H1 (cell line): ENCODE measurements at regions not wholly inside any gene's neighbourhood (a gene's known extent, or its start where the extent isn't known, plus 50 kb on each side); places are given as distances from the start of the nearest gene placed in this dataset.
A peak's percentile ranks its signal among the peaks of the same experiment; 100 is the strongest.

ENCODE experiments used
- BACH1 ChIP-seq: IDR thresholded peaks from 2 replicates; pipeline ENCODE4 v1.6.1; 2012; ENCODE audit warnings: low read length, improper control_type of control experiment
- BRCA1 ChIP-seq: IDR thresholded peaks from 2 replicates; pipeline ENCODE4 v1.6.1; 2012; ENCODE audit warnings: low read depth, low read length, improper control_type of control experiment
- CBX5 ChIP-seq: fragments of 300-800, 300-1000 bp; sonication (generic); IDR thresholded peaks from 2 replicates; pipeline ENCODE4 v1.7.1; 2016; ENCODE audit warnings: antibody characterized with exemption, low read length, low read depth
- EZH2 ChIP-seq: fragments of 200-600 bp; sonication (generic); IDR thresholded peaks from 2 replicates; pipeline ENCODE4 v1.7.1; 2012; ENCODE audit warnings: low read depth, mild to moderate bottlenecking, moderate library complexity, low read length, inconsistent platforms; ENCODE audit not compliant: severe bottlenecking
- POLR2A ChIP-seq, 2 experiments: IDR thresholded peaks; 1 replicate in 1 of 2; 2 replicates in 1 of 2; pipeline ENCODE4 v1.6.1; 2011; ENCODE audit warnings: low read depth in 2 of 2, low read length in 2 of 2, mild to moderate bottlenecking in 2 of 2; ENCODE audit errors: control extremely low read depth in 1 of 2
- POLR2AphosphoS5 ChIP-seq: IDR thresholded peaks from 2 replicates; pipeline ENCODE4 v1.6.1; 2011; ENCODE audit warnings: low read depth, low read length
- TAF1 ChIP-seq: IDR thresholded peaks from 2 replicates; pipeline ENCODE4 v1.6.1; 2011; ENCODE audit warnings: mild to moderate bottlenecking, low read depth, low read length
- YY1 ChIP-seq: IDR thresholded peaks from 2 replicates; pipeline ENCODE4 v1.6.1; 2011; ENCODE audit warnings: low read depth, mild to moderate bottlenecking, low read length
- ZNF274 ChIP-seq: IDR thresholded peaks from 2 replicates; pipeline ENCODE4 v1.7.0; 2012; ENCODE audit warnings: low read length, borderline replicate concordance; ENCODE audit errors: extremely low read depth
- TF ChIP-seq, protein P1 (sequence below): IDR thresholded peaks from 2 replicates; pipeline ENCODE4 v1.6.1; 2011; ENCODE audit warnings: low read depth, mild to moderate bottlenecking, low read length; ENCODE audit not compliant: insufficient read depth
- TF ChIP-seq, protein P2 (sequence below), 3 experiments: IDR thresholded peaks; 1 replicate in 2 of 3; 2 replicates in 1 of 3; pipeline versions ENCODE4 v1.5.1 to v1.6.1; 2011; ENCODE audit warnings: low read length in 3 of 3, mild to moderate bottlenecking in 3 of 3, inconsistent platforms in 2 of 3, low read depth in 1 of 3, moderate library complexity in 1 of 3; ENCODE audit not compliant: insufficient read depth in 1 of 3; ENCODE audit errors: control extremely low read depth in 1 of 3

DNA sequence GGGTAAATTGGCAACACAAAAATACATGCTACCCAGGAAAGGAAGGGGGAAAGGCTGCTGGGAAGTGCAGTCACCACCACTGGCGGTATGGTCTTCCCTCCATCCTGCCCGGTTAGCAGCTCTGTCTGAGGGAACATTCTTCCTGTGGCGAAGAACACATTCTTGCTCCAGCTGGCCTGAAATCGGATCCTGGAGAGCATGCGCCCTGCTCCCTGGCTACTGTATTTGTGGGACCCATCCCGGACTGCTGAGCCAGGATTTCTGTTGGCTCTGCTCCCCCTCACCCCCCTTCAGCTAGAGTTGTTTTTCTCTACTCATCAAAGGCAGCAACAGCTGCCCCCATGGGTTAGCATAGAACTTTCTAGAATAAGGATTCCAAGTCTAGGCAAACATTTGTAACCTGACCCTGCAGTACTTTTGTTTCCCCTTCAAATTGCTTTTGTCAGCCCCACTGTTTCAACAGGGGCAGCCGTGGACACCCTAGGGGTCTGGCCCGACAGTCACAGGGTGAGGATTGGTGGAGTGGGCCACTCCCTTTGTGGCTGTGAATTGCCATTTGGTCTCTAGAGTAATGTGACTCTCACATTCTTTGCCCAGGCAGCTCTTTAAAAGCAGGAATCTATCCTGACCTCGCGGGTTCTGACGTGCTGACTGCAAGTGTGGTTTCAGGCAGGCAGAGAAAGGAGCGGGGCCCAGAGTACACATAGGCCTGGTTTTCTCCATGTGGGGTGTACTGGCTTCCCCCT, 157.7 kb downstream of the TOMM20 start:
- TF ChIP-seq POLR2AphosphoS5: peak; percentile 63; the same call in 1 of the 2 replicates
- TF ChIP-seq YY1: 0 out of 2 replicates have a peak, but pooled peaks have one; percentile 5
- TF ChIP-seq BACH1: no peak
- no peak for TF ChIP-seq EZH2
- TF ChIP-seq, protein P1, sequence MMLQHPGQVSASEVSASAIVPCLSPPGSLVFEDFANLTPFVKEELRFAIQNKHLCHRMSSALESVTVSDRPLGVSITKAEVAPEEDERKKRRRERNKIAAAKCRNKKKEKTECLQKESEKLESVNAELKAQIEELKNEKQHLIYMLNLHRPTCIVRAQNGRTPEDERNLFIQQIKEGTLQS: no peak
- TF ChIP-seq, protein P2, sequence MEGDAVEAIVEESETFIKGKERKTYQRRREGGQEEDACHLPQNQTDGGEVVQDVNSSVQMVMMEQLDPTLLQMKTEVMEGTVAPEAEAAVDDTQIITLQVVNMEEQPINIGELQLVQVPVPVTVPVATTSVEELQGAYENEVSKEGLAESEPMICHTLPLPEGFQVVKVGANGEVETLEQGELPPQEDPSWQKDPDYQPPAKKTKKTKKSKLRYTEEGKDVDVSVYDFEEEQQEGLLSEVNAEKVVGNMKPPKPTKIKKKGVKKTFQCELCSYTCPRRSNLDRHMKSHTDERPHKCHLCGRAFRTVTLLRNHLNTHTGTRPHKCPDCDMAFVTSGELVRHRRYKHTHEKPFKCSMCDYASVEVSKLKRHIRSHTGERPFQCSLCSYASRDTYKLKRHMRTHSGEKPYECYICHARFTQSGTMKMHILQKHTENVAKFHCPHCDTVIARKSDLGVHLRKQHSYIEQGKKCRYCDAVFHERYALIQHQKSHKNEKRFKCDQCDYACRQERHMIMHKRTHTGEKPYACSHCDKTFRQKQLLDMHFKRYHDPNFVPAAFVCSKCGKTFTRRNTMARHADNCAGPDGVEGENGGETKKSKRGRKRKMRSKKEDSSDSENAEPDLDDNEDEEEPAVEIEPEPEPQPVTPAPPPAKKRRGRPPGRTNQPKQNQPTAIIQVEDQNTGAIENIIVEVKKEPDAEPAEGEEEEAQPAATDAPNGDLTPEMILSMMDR (IDR thresholded peaks at IDR 0.05; ENCODE audit: control extremely low read depth in 1 of 3, insufficient read depth in 1 of 3, low read depth in 1 of 3, low read length in 3 of 3): no peak
- no peak for TF ChIP-seq CBX5
- TF ChIP-seq ZNF274: no peak
- peak; percentile 49 for TF ChIP-seq TAF1
- TF ChIP-seq POLR2A (IDR thresholded peaks at IDR 0.05; ENCODE audit: control extremely low read depth in 1 of 2, low read depth in 2 of 2, low read length in 2 of 2): peak in 1 of 2 experiments; percentile 58; a peak in 2 of 3 replicates
- TF ChIP-seq BRCA1: no peak
